Activated naive CD8-positive, alpha-beta T cell treated with anti-CD3 and anti-CD28 coated beads, Interleukin-2, amount 10 ng/mL, durations not matched to agents 7 days and 5 days (primary cell): ENCODE measurements at regions not wholly inside any gene's neighbourhood (a gene's known extent, or its start where the extent isn't known, plus 50 kb on each side); places are given as distances from the start of the nearest gene placed in this dataset.
"Not testable (repeated sequence)": the region's sequence is repeated elsewhere in the genome, so short reads cannot be mapped to it uniquely, and the experiment has no call there.

Source experiments
- ATAC-seq: fragments of 150-1000 bp; cut with Tn5 transposase; one replicate; pipeline ENCODE4 v1.10.0; 2021; ENCODE audit warnings: low read depth, moderate library complexity
- POLR2A ChIA-PET: fragments of 350-600 bp; sonication (Branson Sonifier 250); formaldehyde crosslinking; loops from one replicate; lab custom pipeline; 2021; ENCODE audit warnings: antibody characterized with exemption; lab: Charles Lee
- DNase-seq: peaks from one replicate; pipeline ENCODE4 v3.0.0; 2021
- H3K27ac Mint-ChIP-seq: one replicate; pipeline ENCODE4 v1.8.0; 2022; ENCODE audit warnings: mild to moderate bottlenecking, mixed read lengths
- H3K27me3 Mint-ChIP-seq: one replicate; pipeline ENCODE4 v1.8.0; 2022; ENCODE audit warnings: mild to moderate bottlenecking, moderate library complexity, mixed read lengths
- H3K36me3 Mint-ChIP-seq: one replicate; pipeline ENCODE4 v1.8.0; 2021; ENCODE audit warnings: mild to moderate bottlenecking, mixed read lengths
- H3K4me1 Mint-ChIP-seq: one replicate; pipeline ENCODE4 v1.8.0; 2021; ENCODE audit warnings: mixed read lengths
- H3K4me3 Mint-ChIP-seq: one replicate; pipeline ENCODE4 v1.8.0; 2022; ENCODE audit warnings: mild to moderate bottlenecking, moderate library complexity, mixed read lengths
- H3K9me3 Mint-ChIP-seq: one replicate; pipeline ENCODE4 v1.8.0; 2021; ENCODE audit warnings: mixed read lengths

DNA sequence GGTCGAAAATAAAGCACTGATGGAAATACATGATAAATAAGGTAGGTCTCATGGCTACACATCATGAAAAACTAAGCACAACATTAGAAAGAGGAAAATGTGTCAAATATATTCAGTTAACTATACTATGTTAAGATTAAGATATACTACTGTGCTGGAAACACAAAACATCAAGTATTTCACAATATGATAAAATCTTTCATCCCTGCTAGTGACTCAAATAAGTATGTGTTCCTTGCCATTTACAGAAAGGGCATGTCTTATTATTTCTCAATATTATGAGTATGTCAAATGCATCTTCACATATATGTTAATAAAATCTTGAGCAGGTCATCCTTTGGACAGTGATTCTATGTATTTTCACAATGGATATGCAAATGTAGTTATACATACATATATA lies 1260.1 kb upstream of the ADGRL2 start:
- H3K27ac Mint-ChIP-seq: no peak overlapping the region
- no peaks in the 10 kb centered on the region for H3K27me3 Mint-ChIP-seq
- DNase-seq (no peak), ATAC-seq (no peak)
- POLR2A ChIA-PET: no interaction called here
- no peak overlapping the region for H3K4me3 Mint-ChIP-seq
- no peaks in the 10 kb centered on the region for H3K9me3 Mint-ChIP-seq
- H3K4me1 Mint-ChIP-seq: no peaks in the 10 kb centered on the region
- no peaks in the 10 kb centered on the region for H3K36me3 Mint-ChIP-seq

DNA sequence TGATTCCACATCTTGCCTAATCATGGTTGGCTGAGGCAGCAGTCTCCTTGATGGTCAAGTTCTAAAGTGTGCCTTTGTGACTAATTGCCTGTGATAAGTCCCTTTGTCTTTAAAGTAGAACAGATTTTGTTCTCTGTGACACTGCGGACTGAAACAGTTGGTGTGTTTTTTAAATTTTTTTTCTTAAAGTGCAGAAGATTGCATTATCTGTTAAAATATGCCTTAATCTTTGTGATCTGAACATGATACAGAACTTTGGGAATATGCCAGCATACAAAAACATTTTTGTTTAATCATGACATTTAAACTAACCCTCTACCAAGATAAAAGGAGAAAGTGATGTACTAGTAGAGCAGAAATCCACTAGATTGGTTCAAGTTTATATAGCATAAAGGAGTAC lies 1260.6 kb upstream of the ADGRL2 start:
- Mint-ChIP-seq H3K27me3 (no peaks in the 10 kb centered on the region), H3K27ac (no peak overlapping the region), H3K36me3 (no peaks in the 10 kb centered on the region), H3K4me1 (no peaks in the 10 kb centered on the region), H3K9me3 (no peaks in the 10 kb centered on the region), H3K4me3 (no peak overlapping the region)
- ATAC-seq (no peak), DNase-seq (no peak)
- POLR2A ChIA-PET: no interaction called here

GRCh38 chr1:80539298-80539697 lies 1261.4 kb upstream of the ADGRL2 start:
- POLR2A ChIA-PET, DNase-seq, H3K4me3 Mint-ChIP-seq, H3K27ac Mint-ChIP-seq, H3K9me3 Mint-ChIP-seq, H3K36me3 Mint-ChIP-seq, ATAC-seq, H3K27me3 Mint-ChIP-seq, H3K4me1 Mint-ChIP-seq: not testable (repeated sequence)

GRCh38 chr1:80536461-80536860 lies 1264.3 kb upstream of the ADGRL2 start:
- no peaks in the 10 kb centered on the region for H3K9me3 Mint-ChIP-seq
- no peaks in the 10 kb centered on the region for H3K27me3 Mint-ChIP-seq
- no peak overlapping the region for H3K27ac Mint-ChIP-seq
- ATAC-seq (no peak), DNase-seq (no peak)
- no peak overlapping the region for H3K4me3 Mint-ChIP-seq
- H3K4me1 Mint-ChIP-seq: no peaks in the 10 kb centered on the region
- no peaks in the 10 kb centered on the region for H3K36me3 Mint-ChIP-seq
- POLR2A ChIA-PET: no interaction called here

- Mint-ChIP-seq H3K36me3 (no peaks in the 10 kb centered on the region), H3K27me3 (no peaks in the 10 kb centered on the region), H3K4me3 (no peak overlapping the region), H3K9me3 (no peaks in the 10 kb centered on the region), H3K27ac (no peak overlapping the region), H3K4me1 (peaks cover 3% of the 10 kb centered on the region)
- DNase-seq: no peak
- no peak for ATAC-seq
- POLR2A ChIA-PET: no interaction called here
Observed at GRCh38 chr1:80535466-80535865, 1265.3 kb upstream of the ADGRL2 start.

DNA sequence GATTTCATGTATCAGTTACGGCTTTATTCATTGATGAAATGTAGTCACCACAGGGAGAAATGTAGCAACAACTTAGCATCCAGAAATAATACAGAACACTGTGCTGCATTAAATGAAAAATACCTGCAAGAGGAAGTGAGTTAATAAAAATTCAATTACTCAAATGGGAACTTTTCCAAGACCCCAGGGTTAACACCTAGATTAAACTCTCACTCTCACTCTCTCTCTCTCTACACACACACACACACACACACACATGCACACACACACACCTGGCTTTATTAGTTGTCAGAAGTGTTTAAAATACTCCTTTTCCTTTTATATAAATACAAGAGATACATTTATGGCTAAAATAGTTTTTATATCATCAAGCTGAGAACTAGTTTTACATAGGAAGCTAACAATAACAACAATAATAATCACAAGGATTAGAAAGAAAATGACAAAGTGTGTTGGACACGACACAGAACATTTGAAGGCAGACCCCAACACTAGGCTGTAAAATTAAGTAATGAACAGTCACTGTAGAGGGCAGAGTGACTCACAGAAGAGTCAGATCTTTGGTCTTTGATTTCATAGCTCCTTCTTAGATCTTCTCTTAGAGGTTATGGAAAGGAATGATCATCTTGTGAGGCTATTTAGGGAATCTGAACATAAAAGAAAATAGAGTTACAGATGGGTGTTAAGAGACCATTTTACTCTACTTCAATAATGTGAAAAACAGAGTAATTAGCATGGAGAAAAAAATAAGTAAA lies 1266.0 kb upstream of the ADGRL2 start:
- Mint-ChIP-seq H3K36me3 (no peaks in the 10 kb centered on the region), H3K27ac (no peak overlapping the region), H3K27me3 (no peaks in the 10 kb centered on the region), H3K4me3 (no peak overlapping the region), H3K4me1 (peaks cover 3% of the 10 kb centered on the region), H3K9me3 (no peaks in the 10 kb centered on the region)
- POLR2A ChIA-PET: no interaction called here
- DNase-seq: no peak
- no peak for ATAC-seq

GRCh38 chr1:80533775-80534334 lies 1266.9 kb upstream of the ADGRL2 start:
- ATAC-seq (no peak), DNase-seq (no peak)
- Mint-ChIP-seq H3K4me3 (no peak overlapping the region), H3K27ac (no peak overlapping the region), H3K4me1 (peaks cover 3% of the 10 kb centered on the region), H3K27me3 (no peaks in the 10 kb centered on the region), H3K36me3 (no peaks in the 10 kb centered on the region), H3K9me3 (peaks cover 1% of the 10 kb centered on the region)
- POLR2A ChIA-PET: no interaction called here

DNA sequence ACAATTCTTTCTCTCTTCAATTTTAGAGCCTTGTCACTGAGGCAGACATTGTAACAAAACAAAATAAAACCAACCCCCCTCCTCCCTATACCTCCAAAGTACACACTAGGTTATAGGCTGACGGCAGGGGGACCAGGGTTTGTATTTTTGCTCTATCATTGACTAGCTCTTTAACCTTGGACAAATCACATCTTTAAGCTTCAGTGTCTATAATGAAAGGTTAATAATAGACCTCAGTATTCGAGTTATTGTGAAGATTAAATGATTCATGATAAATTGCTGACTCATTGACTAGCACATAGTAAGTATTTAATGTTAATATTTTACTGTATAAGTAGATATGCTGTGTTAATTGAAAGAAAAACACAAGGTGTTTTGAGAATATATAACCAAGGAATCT lies 1267.6 kb upstream of the ADGRL2 start:
- POLR2A ChIA-PET: no interaction called here
- ATAC-seq (no peak), DNase-seq (no peak)
- Mint-ChIP-seq H3K27ac (no peak overlapping the region), H3K4me1 (peaks cover 3% of the 10 kb centered on the region), H3K4me3 (no peak overlapping the region), H3K9me3 (peaks cover 1% of the 10 kb centered on the region), H3K36me3 (no peaks in the 10 kb centered on the region), H3K27me3 (no peaks in the 10 kb centered on the region)

GRCh38 chr1:80531182-80531581 lies 1269.6 kb upstream of the ADGRL2 start:
- Mint-ChIP-seq H3K9me3 (peaks cover 1% of the 10 kb centered on the region), H3K36me3 (no peaks in the 10 kb centered on the region), H3K4me3 (no peak overlapping the region), H3K4me1 (peaks cover 3% of the 10 kb centered on the region), H3K27me3 (no peaks in the 10 kb centered on the region), H3K27ac (no peak overlapping the region)
- ATAC-seq (no peak), DNase-seq (no peak)
- POLR2A ChIA-PET: no interaction called here

DNA sequence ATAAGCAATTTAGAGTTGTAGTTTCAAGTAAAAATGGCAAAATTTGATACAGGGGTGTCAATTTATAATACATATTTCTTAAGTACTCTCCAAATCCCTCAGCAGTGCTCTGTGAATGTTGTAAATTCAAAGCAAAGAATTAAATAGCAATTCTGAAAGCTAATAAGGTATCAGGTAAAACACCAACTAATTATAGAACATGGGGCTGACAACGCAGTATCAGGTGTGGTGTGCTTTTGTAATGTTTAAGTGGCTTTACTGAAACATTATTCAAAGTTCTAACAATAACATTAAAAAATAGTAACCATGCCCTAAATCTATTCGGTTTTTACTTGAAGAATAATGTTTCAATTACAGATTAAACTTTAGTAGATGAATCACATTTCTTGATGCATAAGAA lies 1271.2 kb upstream of the ADGRL2 start:
- Mint-ChIP-seq H3K4me1 (peaks cover 3% of the 10 kb centered on the region), H3K27me3 (no peaks in the 10 kb centered on the region), H3K4me3 (no peak overlapping the region), H3K9me3 (peaks cover 1% of the 10 kb centered on the region), H3K36me3 (no peaks in the 10 kb centered on the region), H3K27ac (no peak overlapping the region)
- ATAC-seq: no peak
- no peak for DNase-seq
- POLR2A ChIA-PET: no interaction called here

GRCh38 chr1:80523861-80524260 lies 1276.9 kb upstream of the ADGRL2 start:
- no peaks in the 10 kb centered on the region for H3K27me3 Mint-ChIP-seq
- no peak overlapping the region for H3K4me3 Mint-ChIP-seq
- no peaks in the 10 kb centered on the region for H3K36me3 Mint-ChIP-seq
- no peaks in the 10 kb centered on the region for H3K4me1 Mint-ChIP-seq
- POLR2A ChIA-PET: no interaction called here
- no peak for DNase-seq
- H3K9me3 Mint-ChIP-seq: peaks cover 1% of the 10 kb centered on the region
- ATAC-seq: no peak
- H3K27ac Mint-ChIP-seq: no peak overlapping the region

- H3K4me3 Mint-ChIP-seq, ATAC-seq, H3K9me3 Mint-ChIP-seq, POLR2A ChIA-PET, DNase-seq, H3K27ac Mint-ChIP-seq, H3K27me3 Mint-ChIP-seq, H3K36me3 Mint-ChIP-seq, H3K4me1 Mint-ChIP-seq: not testable (repeated sequence)
Observed at GRCh38 chr1:80523071-80523470, 1277.7 kb upstream of the ADGRL2 start.

DNA sequence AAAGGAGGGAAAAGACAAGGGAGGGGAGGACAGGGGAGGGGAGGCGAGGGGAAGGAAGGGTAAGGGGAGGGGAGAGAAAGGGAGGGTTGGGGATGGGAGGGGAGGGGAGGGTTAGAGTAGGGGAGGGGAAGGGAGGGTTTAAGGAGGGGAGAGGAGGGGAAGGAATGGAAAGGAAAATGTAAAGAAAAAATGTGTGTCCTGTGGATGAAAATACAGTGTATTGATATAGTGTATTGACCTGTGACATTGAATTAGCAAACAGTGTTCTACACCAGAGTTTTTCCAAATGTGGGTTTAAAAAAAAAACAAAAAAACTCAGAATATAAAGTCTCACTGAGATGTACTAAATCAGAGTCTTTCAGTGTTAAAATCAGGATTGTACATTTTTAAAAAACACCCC lies 1279.8 kb upstream of the ADGRL2 start:
- no peak overlapping the region for H3K4me3 Mint-ChIP-seq
- no peaks in the 10 kb centered on the region for H3K27me3 Mint-ChIP-seq
- DNase-seq: no peak
- no peaks in the 10 kb centered on the region for H3K4me1 Mint-ChIP-seq
- H3K9me3 Mint-ChIP-seq: peaks cover 1% of the 10 kb centered on the region
- POLR2A ChIA-PET: no interaction called here
- H3K36me3 Mint-ChIP-seq: no peaks in the 10 kb centered on the region
- no peak overlapping the region for H3K27ac Mint-ChIP-seq
- ATAC-seq: no peak

DNA sequence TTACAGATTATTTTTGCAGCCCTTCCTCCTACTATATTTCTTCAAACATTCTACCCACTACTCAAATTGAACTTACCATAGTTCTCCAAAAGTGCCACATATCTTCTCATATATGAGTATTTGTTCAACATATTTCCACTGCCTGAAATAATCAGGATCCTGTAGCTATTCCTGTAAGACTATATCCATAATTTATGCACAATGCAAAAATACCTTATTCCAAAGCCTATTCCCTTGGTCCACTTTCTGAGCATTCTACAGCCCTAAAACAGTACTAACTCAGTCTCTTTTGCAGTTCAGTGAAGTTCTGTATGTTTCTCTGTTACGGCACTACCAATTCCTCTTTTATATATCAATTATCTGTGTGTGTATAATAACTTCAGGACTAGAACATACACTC lies 1283.7 kb upstream of the ADGRL2 start:
- POLR2A ChIA-PET: no interaction called here
- Mint-ChIP-seq H3K9me3 (peaks cover 1% of the 10 kb centered on the region), H3K27me3 (no peaks in the 10 kb centered on the region), H3K27ac (no peak overlapping the region), H3K36me3 (no peaks in the 10 kb centered on the region), H3K4me3 (no peak overlapping the region), H3K4me1 (no peaks in the 10 kb centered on the region)
- DNase-seq: no peak
- no peak for ATAC-seq
